ENCODE measurements at regions not wholly inside any gene's neighbourhood (a gene's known extent, or its start where the extent isn't known, plus 50 kb on each side); places are given as distances from the start of the nearest gene placed in this dataset.

- DNase-seq (ENCODE audit: low spot score), result no peak
- TF ChIP-seq CTCF (IDR thresholded peaks at IDR 0.05; ENCODE audit: extremely low read depth, missing control alignments), result no peak
These were observed 575.7 kb downstream of the TRIML1 start for GRCh38 chr4:188714907-188715306.

- no peak for TF ChIP-seq CTCF (IDR thresholded peaks at IDR 0.05; ENCODE audit: extremely low read depth, missing control alignments)
- no peak for DNase-seq (ENCODE audit: low spot score)
These were observed 578.4 kb downstream of the TRIML1 start for GRCh38 chr4:188717661-188718060.

GRCh38 chr4:188719794-188720193, 580.6 kb downstream of the TRIML1 start:
- DNase-seq (ENCODE audit: low spot score), result no peak
- TF ChIP-seq CTCF (IDR thresholded peaks at IDR 0.05; ENCODE audit: extremely low read depth, missing control alignments), result no peak

- no peak for DNase-seq (ENCODE audit: low spot score)
- TF ChIP-seq CTCF (IDR thresholded peaks at IDR 0.05; ENCODE audit: extremely low read depth, missing control alignments), result no peak
These were observed 583.7 kb downstream of the TRIML1 start for GRCh38 chr4:188722911-188723310.

GRCh38 chr4:188727746-188728145, 588.5 kb downstream of the TRIML1 start:
- no peak for DNase-seq (ENCODE audit: low spot score)
- TF ChIP-seq CTCF (IDR thresholded peaks at IDR 0.05; ENCODE audit: extremely low read depth, missing control alignments), result no peak

- DNase-seq (ENCODE audit: low spot score), result no peak
- TF ChIP-seq CTCF (IDR thresholded peaks at IDR 0.05; ENCODE audit: extremely low read depth, missing control alignments), result no peak
These were observed 589.1 kb downstream of the TRIML1 start for GRCh38 chr4:188728359-188728758.

- no peak for TF ChIP-seq CTCF (IDR thresholded peaks at IDR 0.05; ENCODE audit: extremely low read depth, missing control alignments)
- no peak for DNase-seq (ENCODE audit: low spot score)
These were observed 592.9 kb downstream of the TRIML1 start for GRCh38 chr4:188732131-188732530.
